ENCODE measurements at regions not wholly inside any gene's neighbourhood (a gene's known extent, or its start where the extent isn't known, plus 50 kb on each side); places are given as distances from the start of the nearest gene placed in this dataset.

- peaks cover 38% of the 10 kb centered on the region for H3K4me1 ChIP-seq (ENCODE audit: insufficient read depth, low read length)
- TF ChIP-seq ARHGAP35 (CRISPR knock-in tag; IDR thresholded peaks at IDR 0.05; ENCODE audit: borderline replicate concordance), result no peak
- no peak for TF ChIP-seq ZNF672 (CRISPR knock-in tag; IDR thresholded peaks at IDR 0.05)
- TF ChIP-seq ZNF253 (CRISPR knock-in tag; IDR thresholded peaks at IDR 0.05; ENCODE audit: borderline replicate concordance), result no peak
- no peak for TF ChIP-seq NR0B2 (CRISPR knock-in tag; IDR thresholded peaks at IDR 0.05)
- no peak for TF ChIP-seq NFRKB (IDR thresholded peaks at IDR 0.05)
- TF ChIP-seq CREB1 (IDR thresholded peaks at IDR 0.05), result no peak
- TF ChIP-seq CREB1 (CRISPR knock-in tag; IDR thresholded peaks at IDR 0.05), result no peak
- TF ChIP-seq POGZ (CRISPR knock-in tag; IDR thresholded peaks at IDR 0.05), result no peak
- no peak for TF ChIP-seq ZNF280B (CRISPR knock-in tag; IDR thresholded peaks at IDR 0.05; ENCODE audit: borderline replicate concordance)
- no peak for TF ChIP-seq U2AF2 (IDR thresholded peaks at IDR 0.05; ENCODE audit: low read depth, low read length)
- no peaks in the 10 kb centered on the region for H3K79me2 ChIP-seq (ENCODE audit: insufficient read depth, low read length)
- H3K4me3 ChIP-seq (replicated peaks in 1 of 3; ENCODE audit: insufficient read depth in 1 of 3, low read depth in 2 of 3, low read length in 3 of 3), result no peak overlapping the region
- H3K36me3 ChIP-seq (replicated peaks in 1 of 2; ENCODE audit: control insufficient read depth in 1 of 2, insufficient read depth in 2 of 2, low read length in 2 of 2), result no peaks in the 10 kb centered on the region
- H3K9me3 ChIP-seq (ENCODE audit: low read length), result peaks cover 4% of the 10 kb centered on the region
- WGBS (ENCODE audit: low lambda C conversion rate), result 46% methylated on average over 3 of the region's 3 CpGs
- H3K27me3 ChIP-seq (ENCODE audit: control insufficient read depth in 1 of 2, insufficient read depth in 2 of 2, low read length in 2 of 2), result no peaks in the 10 kb centered on the region
- no peaks in the 10 kb centered on the region for H4K20me1 ChIP-seq (ENCODE audit: insufficient read depth, low read length)
- FAIRE-seq (no peak), ATAC-seq (no peak), DNase-seq (ENCODE audit: low spot score) (no peak)
- H3K27ac ChIP-seq (ENCODE audit: extremely low read length, insufficient read depth, low read length), result no peak overlapping the region
- no peak overlapping the region for H2AFZ ChIP-seq (ENCODE audit: low read length)
- ChIA-PET POLR2A (interaction anchor here (1.5 to 2.0 kb wide), 2 partner anchors 23 to 32 kb away, joined by 3 to 10 read pairs; no protein-coding TSS in a partner anchor), CTCF (ENCODE audit: low intra/inter-chr PET ratio, low total read pairs) (no interaction called here)
- in situ Hi-C loops (cut with HindIII; ENCODE audit: extremely low pct_ligation_motif_present, low pct_unique_long_range_greater_than_20kb), result no loop called here
- intact Hi-C loops (cut with micrococcal nuclease; ENCODE audit: unreplicated experiment), result no loop called here
- no peak overlapping the region for H3K9ac ChIP-seq (ENCODE audit: insufficient read depth, low read depth, low read length)
- no TSS peak for BruUV-seq (replicated peaks)
- H3K4me2 ChIP-seq (ENCODE audit: low read depth, low read length), result no peak overlapping the region
Observed at GRCh38 chr14:65261946-65262345, 150.6 kb upstream of the FUT8 start.
